ENCODE measurements at regions not wholly inside any gene's neighbourhood (a gene's known extent, or its start where the extent isn't known, plus 50 kb on each side); places are given as distances from the start of the nearest gene placed in this dataset.

DNA sequence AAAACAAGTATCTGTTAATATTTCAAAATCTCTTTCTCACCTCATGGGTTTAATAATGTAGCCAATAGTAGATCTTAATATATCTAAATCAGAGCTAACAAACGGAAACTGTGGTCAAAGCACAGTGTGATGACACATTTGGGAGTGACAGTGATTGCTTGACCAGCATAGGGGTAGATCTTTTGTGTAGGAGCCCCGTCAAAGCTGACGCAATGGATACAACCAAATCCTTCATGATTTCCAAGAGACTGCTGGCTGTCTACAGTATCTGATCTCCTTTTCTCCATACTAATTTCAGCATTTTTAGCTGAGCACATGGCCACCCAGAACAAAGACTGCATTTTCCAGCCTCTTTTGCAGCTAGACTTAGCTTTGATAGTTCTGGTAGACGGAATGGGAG lies 299.3 kb upstream of the ECI2 start:
- TF ChIP-seq POLR2AphosphoS5 (IDR thresholded peaks at IDR 0.05; ENCODE audit: borderline replicate concordance, low read depth, low read length) (no peak), EZH2 (IDR thresholded peaks at IDR 0.05) (no peak)

All from SK-N-MC (cell line).